GM04503 (cell line): ENCODE measurements at regions not wholly inside any gene's neighbourhood (a gene's known extent, or its start where the extent isn't known, plus 50 kb on each side); places are given as distances from the start of the nearest gene placed in this dataset.

Experiments
- DNase-seq: peaks from one replicate; pipeline ENCODE4 v3.0.0-alpha.2; 2012; ENCODE audit warnings: low read depth

- no peak for DNase-seq
These were observed 158.0 kb downstream of the SCP2D1 start for GRCh38 chr20:18971574-18971973.

GRCh38 chr20:18972251-18972876 is 158.8 kb downstream of the SCP2D1 start:
- DNase-seq = no peak

- no peak for DNase-seq
These were observed 160.1 kb downstream of the SCP2D1 start for GRCh38 chr20:18973529-18974173.

- DNase-seq = no peak
These were observed 161.1 kb downstream of the SCP2D1 start for GRCh38 chr20:18974660-18975059.

GRCh38 chr20:18977441-18977840 is 163.9 kb downstream of the SCP2D1 start:
- no peak for DNase-seq

GRCh38 chr20:18978311-18978710 is 164.7 kb downstream of the SCP2D1 start:
- DNase-seq = no peak

GRCh38 chr20:18979132-18979531 is 165.5 kb downstream of the SCP2D1 start:
- DNase-seq = no peak

GRCh38 chr20:18981962-18982539 is 168.5 kb downstream of the SCP2D1 start:
- no peak for DNase-seq

- no peak for DNase-seq
These were observed 170.2 kb downstream of the SCP2D1 start for GRCh38 chr20:18983796-18984195.

GRCh38 chr20:18984238-18985200 is 170.9 kb downstream of the SCP2D1 start:
- no peak for DNase-seq

- no peak for DNase-seq
These were observed 172.0 kb downstream of the SCP2D1 start for GRCh38 chr20:18985551-18985950.

GRCh38 chr20:18986146-18986830 is 172.7 kb downstream of the SCP2D1 start:
- DNase-seq = no peak

- no peak for DNase-seq
These were observed 173.5 kb downstream of the SCP2D1 start for GRCh38 chr20:18986895-18987580.

- DNase-seq = no peak
These were observed 174.3 kb downstream of the SCP2D1 start for GRCh38 chr20:18987781-18988360.

- DNase-seq = no peak
These were observed 175.1 kb downstream of the SCP2D1 start for GRCh38 chr20:18988701-18989100.

GRCh38 chr20:18989736-18990474 is 176.3 kb downstream of the SCP2D1 start:
- DNase-seq = no peak

GRCh38 chr20:18991012-18991411 is 177.4 kb downstream of the SCP2D1 start:
- no peak for DNase-seq

GRCh38 chr20:18992418-18992817 is 178.8 kb downstream of the SCP2D1 start:
- no peak for DNase-seq

- DNase-seq = no peak
These were observed 181.9 kb downstream of the SCP2D1 start for GRCh38 chr20:18995455-18995854.

- no peak for DNase-seq
These were observed 185.5 kb downstream of the SCP2D1 start for GRCh38 chr20:18999086-18999485.
